ENCODE measurements at regions not wholly inside any gene's neighbourhood (a gene's known extent, or its start where the extent isn't known, plus 50 kb on each side); places are given as distances from the start of the nearest gene placed in this dataset.

- TF ChIP-seq, protein P1, sequence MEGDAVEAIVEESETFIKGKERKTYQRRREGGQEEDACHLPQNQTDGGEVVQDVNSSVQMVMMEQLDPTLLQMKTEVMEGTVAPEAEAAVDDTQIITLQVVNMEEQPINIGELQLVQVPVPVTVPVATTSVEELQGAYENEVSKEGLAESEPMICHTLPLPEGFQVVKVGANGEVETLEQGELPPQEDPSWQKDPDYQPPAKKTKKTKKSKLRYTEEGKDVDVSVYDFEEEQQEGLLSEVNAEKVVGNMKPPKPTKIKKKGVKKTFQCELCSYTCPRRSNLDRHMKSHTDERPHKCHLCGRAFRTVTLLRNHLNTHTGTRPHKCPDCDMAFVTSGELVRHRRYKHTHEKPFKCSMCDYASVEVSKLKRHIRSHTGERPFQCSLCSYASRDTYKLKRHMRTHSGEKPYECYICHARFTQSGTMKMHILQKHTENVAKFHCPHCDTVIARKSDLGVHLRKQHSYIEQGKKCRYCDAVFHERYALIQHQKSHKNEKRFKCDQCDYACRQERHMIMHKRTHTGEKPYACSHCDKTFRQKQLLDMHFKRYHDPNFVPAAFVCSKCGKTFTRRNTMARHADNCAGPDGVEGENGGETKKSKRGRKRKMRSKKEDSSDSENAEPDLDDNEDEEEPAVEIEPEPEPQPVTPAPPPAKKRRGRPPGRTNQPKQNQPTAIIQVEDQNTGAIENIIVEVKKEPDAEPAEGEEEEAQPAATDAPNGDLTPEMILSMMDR (IDR thresholded peaks at IDR 0.05), result no peak
- no peak for DNase-seq (ENCODE audit: low spot score)
- peaks cover 55% of the 10 kb centered on the region for H3K9me3 Mint-ChIP-seq (ENCODE audit: low read depth)
- H3K36me3 Mint-ChIP-seq (ENCODE audit: low read depth), result no peaks in the 10 kb centered on the region
- no peaks in the 10 kb centered on the region for H3K27me3 Mint-ChIP-seq (ENCODE audit: low read depth)
- no peak overlapping the region for H3K4me3 Mint-ChIP-seq (ENCODE audit: unreplicated experiment)
- H3K27ac Mint-ChIP-seq (ENCODE audit: unreplicated experiment), result no peak overlapping the region
- no peaks in the 10 kb centered on the region for H3K4me1 Mint-ChIP-seq (ENCODE audit: low read depth)
These were observed 103.2 kb upstream of the HCN1 start for GRCh38 chr5:45799388-45799787.

DNA sequence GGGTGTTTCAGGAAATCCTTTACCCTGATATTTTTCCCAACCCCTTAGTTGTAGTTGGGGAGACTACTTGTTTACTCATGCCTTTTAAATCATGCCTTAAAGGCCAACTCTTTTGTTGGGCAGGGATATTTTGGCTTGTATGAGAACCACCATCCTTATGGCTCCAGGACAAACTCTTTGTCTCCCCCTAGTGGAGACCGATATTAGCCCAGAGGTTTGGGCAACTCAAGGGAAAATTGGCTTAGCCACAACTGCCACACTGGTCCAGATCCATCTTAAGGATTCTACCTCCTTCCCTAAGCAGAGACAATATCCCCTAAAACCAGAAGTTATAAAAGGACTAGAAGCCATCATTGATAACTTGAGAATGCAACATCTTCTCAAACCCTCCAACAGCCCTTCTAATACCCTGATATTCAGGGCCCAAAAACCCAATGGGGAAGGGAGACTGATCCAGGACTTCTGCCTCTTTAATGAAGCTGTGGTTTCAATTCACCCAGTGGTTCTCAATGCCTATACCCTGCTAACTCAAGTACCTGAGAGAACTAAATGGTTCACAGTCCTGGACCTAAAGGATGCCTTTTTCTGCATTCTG, 100.9 kb upstream of the HCN1 start:
- no peak overlapping the region for H3K4me3 Mint-ChIP-seq (ENCODE audit: unreplicated experiment)
- TF ChIP-seq, protein P1 (IDR thresholded peaks at IDR 0.05), result peak; percentile 22
- no peak overlapping the region for H3K27ac Mint-ChIP-seq (ENCODE audit: unreplicated experiment)
- H3K4me1 Mint-ChIP-seq (ENCODE audit: low read depth), result no peaks in the 10 kb centered on the region
- H3K27me3 Mint-ChIP-seq (ENCODE audit: low read depth), result no peaks in the 10 kb centered on the region
- no peak for DNase-seq (ENCODE audit: low spot score)
- H3K36me3 Mint-ChIP-seq (ENCODE audit: low read depth), result no peaks in the 10 kb centered on the region
- H3K9me3 Mint-ChIP-seq (ENCODE audit: low read depth), result peaks cover 56% of the 10 kb centered on the region

DNA sequence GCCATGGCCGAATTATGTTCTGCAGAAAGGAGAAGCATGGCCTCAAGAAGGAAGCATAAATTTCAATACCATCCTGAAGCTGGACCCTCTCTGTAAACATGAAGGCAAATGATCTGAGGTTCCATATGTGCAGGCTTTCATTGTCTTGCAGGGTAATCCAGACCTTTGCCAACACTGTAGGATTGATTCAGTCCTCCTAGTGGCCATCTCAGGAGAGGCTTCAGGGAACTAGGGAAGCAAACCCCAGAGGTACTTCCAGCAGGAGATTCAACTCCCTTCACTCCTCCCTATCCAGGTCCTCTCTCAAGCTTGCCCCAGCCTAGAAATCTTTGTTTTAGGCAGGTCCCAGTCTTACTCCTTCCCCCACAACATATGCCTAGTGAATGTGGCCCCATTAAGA, 99.3 kb upstream of the HCN1 start:
- TF ChIP-seq, protein P1 (IDR thresholded peaks at IDR 0.05), result no peak
- no peak overlapping the region for H3K27ac Mint-ChIP-seq (ENCODE audit: unreplicated experiment)
- no peaks in the 10 kb centered on the region for H3K36me3 Mint-ChIP-seq (ENCODE audit: low read depth)
- H3K4me1 Mint-ChIP-seq (ENCODE audit: low read depth), result no peaks in the 10 kb centered on the region
- H3K4me3 Mint-ChIP-seq (ENCODE audit: unreplicated experiment), result no peak overlapping the region
- no peaks in the 10 kb centered on the region for H3K27me3 Mint-ChIP-seq (ENCODE audit: low read depth)
- DNase-seq (ENCODE audit: low spot score), result no peak
- H3K9me3 Mint-ChIP-seq (ENCODE audit: low read depth), result peaks cover 50% of the 10 kb centered on the region

GRCh38 chr5:45793638-45794532, 97.7 kb upstream of the HCN1 start:
- no peaks in the 10 kb centered on the region for H3K36me3 Mint-ChIP-seq (ENCODE audit: low read depth)
- DNase-seq (ENCODE audit: low spot score), result no peak
- H3K27me3 Mint-ChIP-seq (ENCODE audit: low read depth), result no peaks in the 10 kb centered on the region
- H3K27ac Mint-ChIP-seq (ENCODE audit: unreplicated experiment), result no peak overlapping the region
- H3K9me3 Mint-ChIP-seq (ENCODE audit: low read depth), result peaks cover 57% of the 10 kb centered on the region
- TF ChIP-seq, protein P1 (IDR thresholded peaks at IDR 0.05), result no peak
- no peaks in the 10 kb centered on the region for H3K4me1 Mint-ChIP-seq (ENCODE audit: low read depth)
- H3K4me3 Mint-ChIP-seq (ENCODE audit: unreplicated experiment), result no peak overlapping the region

GRCh38 chr5:45779874-45780671, 83.9 kb upstream of the HCN1 start:
- TF ChIP-seq, protein P1 (IDR thresholded peaks at IDR 0.05), result no peak
- Mint-ChIP-seq H3K4me1 (ENCODE audit: low read depth) (no peaks in the 10 kb centered on the region), H3K9me3 (ENCODE audit: low read depth) (peaks cover 28% of the 10 kb centered on the region)

More at GRCh38 chr5:45779874-45780671, 83.9 kb upstream of the HCN1 start:
- Mint-ChIP-seq H3K4me3 (ENCODE audit: unreplicated experiment) (no peak overlapping the region), H3K27ac (ENCODE audit: unreplicated experiment) (no peak overlapping the region), H3K36me3 (ENCODE audit: low read depth) (no peaks in the 10 kb centered on the region), H3K27me3 (ENCODE audit: low read depth) (no peaks in the 10 kb centered on the region)
- no peak for DNase-seq (ENCODE audit: low spot score)

Measured in chondrocyte (in vitro differentiated cells).